Testis (tissue), 2 donors: ENCODE measurements at regions not wholly inside any gene's neighbourhood (a gene's known extent, or its start where the extent isn't known, plus 50 kb on each side); places are given as distances from the start of the nearest gene placed in this dataset.

Experiments used
- DNase-seq: peaks from one replicate; pipeline ENCODE4 v3.0.0-alpha.2; 2019
- H3K27ac ChIP-seq, 2 donors: fragments of 200-600 bp; sonication (generic); one replicate each; pipeline ENCODE4 v1.5.1; 2019
- H3K27me3 ChIP-seq: fragments of 200-600 bp; sonication (generic); one replicate; pipeline ENCODE4 v1.5.1; 2019
- H3K36me3 ChIP-seq: fragments of 200-600 bp; sonication (generic); one replicate; pipeline ENCODE4 v1.5.1; 2017; ENCODE audit warnings: low read depth; ENCODE audit errors: missing control alignments
- H3K4me1 ChIP-seq: fragments of 200-600 bp; sonication (generic); one replicate; pipeline ENCODE4 v1.5.1; 2019
- H3K4me3 ChIP-seq, 2 donors: fragments of 200-600 bp; sonication (generic); one replicate each; pipeline ENCODE4 v1.5.1; 2017 to 2019
- H3K9me3 ChIP-seq: fragments of 200-600 bp; sonication (generic); one replicate; pipeline ENCODE4 v1.5.1; 2017
- CTCF ChIP-seq, 3 experiments: fragments of 450-650 bp in 2 of 3; fragments of 200-600 bp in 1 of 3; sonication (generic) in 1 of 3; IDR thresholded peaks; one replicate each; pipeline ENCODE4 v1.5.1; 2016 to 2019; ENCODE audit warnings: antibody characterized with exemption in 3 of 3, mild to moderate bottlenecking in 2 of 3, moderate library complexity in 1 of 3
- POLR2A ChIP-seq: fragments of 450-650 bp; IDR thresholded peaks from one replicate; pipeline ENCODE4 v1.6.1; 2017; ENCODE audit warnings: antibody characterized with exemption, mild to moderate bottlenecking, moderate library complexity
- WGBS, 2 donors: methylation state at CpG; one replicate each; pipeline ENCODE4 v1.1.5; 2018; 5-methylcytosine and 5-hydroxymethylcytosine counted together
- intact Hi-C: fragments of 100-400 bp; cut with DNase I; formaldehyde crosslinking; loops from one replicate; pipeline ENCODE4 v1.15.1; 2023; ENCODE audit warnings: low total_unique reads

- no peak overlapping the region for H3K4me3 ChIP-seq
- 90 to 93% methylated on average over 1 of the region's 1 CpG for WGBS, 2 donors
- TF ChIP-seq POLR2A (no peak), CTCF (IDR thresholded peaks at IDR 0.05) (no peak)
- intact Hi-C loops, result no loop called here
- H3K4me1 ChIP-seq, result no peaks in the 10 kb centered on the region
- H3K27me3 ChIP-seq, result no peaks in the 10 kb centered on the region
- H3K9me3 ChIP-seq, result no peaks in the 10 kb centered on the region
- H3K27ac ChIP-seq, result no peak overlapping the region
- no peaks in the 10 kb centered on the region for H3K36me3 ChIP-seq
- DNase-seq, result no peak
Observed at GRCh38 chr11:26801601-26802000, 79.7 kb upstream of the SLC5A12 start.

- intact Hi-C loops, result no loop called here
- Histone ChIP-seq H3K9me3 (no peaks in the 10 kb centered on the region), H3K4me3 (no peak overlapping the region), H3K27ac (no peak overlapping the region), H3K4me1 (no peaks in the 10 kb centered on the region), H3K36me3 (no peaks in the 10 kb centered on the region), H3K27me3 (no peaks in the 10 kb centered on the region)
- DNase-seq, result no peak
- TF ChIP-seq POLR2A (no peak), CTCF (IDR thresholded peaks at IDR 0.05) (no peak)
Observed at GRCh38 chr11:26805001-26805400, 83.1 kb upstream of the SLC5A12 start.

- no peaks in the 10 kb centered on the region for H3K4me1 ChIP-seq
- no peaks in the 10 kb centered on the region for H3K9me3 ChIP-seq
- H3K36me3 ChIP-seq, result no peaks in the 10 kb centered on the region
- TF ChIP-seq POLR2A, result no peak
- TF ChIP-seq CTCF (IDR thresholded peaks at IDR 0.05), result no peak
- no peak overlapping the region for H3K27ac ChIP-seq
- H3K27me3 ChIP-seq, result no peaks in the 10 kb centered on the region
- WGBS, 2 donors, result 58 to 66% methylated on average over 1 of the region's 1 CpG
- no peak overlapping the region for H3K4me3 ChIP-seq
- intact Hi-C loops, result no loop called here
- no peak for DNase-seq
Observed at GRCh38 chr11:26806219-26806618, 84.4 kb upstream of the SLC5A12 start.

GRCh38 chr11:26820739-26821138, 98.9 kb upstream of the SLC5A12 start:
- intact Hi-C loops, result no loop called here
- H3K4me3 ChIP-seq, result no peak overlapping the region
- no peaks in the 10 kb centered on the region for H3K4me1 ChIP-seq
- TF ChIP-seq CTCF (IDR thresholded peaks at IDR 0.05), result no peak
- H3K27me3 ChIP-seq, result no peaks in the 10 kb centered on the region
- H3K9me3 ChIP-seq, result no peaks in the 10 kb centered on the region
- no peaks in the 10 kb centered on the region for H3K36me3 ChIP-seq
- DNase-seq, result no peak
- no peak overlapping the region for H3K27ac ChIP-seq
- 67 to 79% methylated on average over 1 of the region's 1 CpG for WGBS, 2 donors

GRCh38 chr11:26823963-26824362, 102.1 kb upstream of the SLC5A12 start:
- Histone ChIP-seq H3K4me3 (no peak overlapping the region), H3K36me3 (no peaks in the 10 kb centered on the region), H3K27ac (no peak overlapping the region), H3K27me3 (no peaks in the 10 kb centered on the region), H3K9me3 (no peaks in the 10 kb centered on the region), H3K4me1 (no peaks in the 10 kb centered on the region)
- no peak for DNase-seq
- TF ChIP-seq CTCF (IDR thresholded peaks at IDR 0.05) (no peak), POLR2A (no peak)
- intact Hi-C loops, result no loop called here
- WGBS, 2 donors, result 78% methylated on average over 2 of the region's 2 CpGs
